ENCODE measurements at regions not wholly inside any gene's neighbourhood (a gene's known extent, or its start where the extent isn't known, plus 50 kb on each side); places are given as distances from the start of the nearest gene placed in this dataset.

GRCh38 chr2:12263730-12264129 is 453.0 kb upstream of the TRIB2 start:
- H2AFZ ChIP-seq (ENCODE audit: control insufficient read depth, low read length): no peak overlapping the region
- no peaks in the 10 kb centered on the region for H3K27me3 ChIP-seq (ENCODE audit: control insufficient read depth, extremely low read depth, insufficient read depth, low read length)
- no peak overlapping the region for H3K27ac ChIP-seq (ENCODE audit: control insufficient read depth, insufficient read depth, low read length)
- H3K4me3 ChIP-seq (ENCODE audit: control insufficient read depth in 2 of 3, extremely low read depth in 1 of 3, insufficient read depth in 2 of 3, low read depth in 1 of 3, low read length in 3 of 3): no peak overlapping the region
- TF ChIP-seq EZH2 (IDR thresholded peaks at IDR 0.05; ENCODE audit: low read length) (no peak), CTCF (optimal IDR thresholded peaks at IDR 0.05 in 1 of 3, IDR thresholded peaks at IDR 0.05 in 1 of 3, conservative IDR thresholded peaks at IDR 0.05 in 1 of 3; ENCODE audit: extremely low read depth in 1 of 3, insufficient read depth in 2 of 3, low read length in 3 of 3) (no peak)
- DNase-seq (ENCODE audit: low read depth, low spot score) (no peak), FAIRE-seq (no peak)
- H3K9me3 ChIP-seq (ENCODE audit: control insufficient read depth, low read depth, low read length): no peaks in the 10 kb centered on the region
- no peak overlapping the region for H3K4me2 ChIP-seq (ENCODE audit: control insufficient read depth, extremely low read depth, insufficient read depth, low read depth, low read length)
- H3K9me1 ChIP-seq (ENCODE audit: control insufficient read depth, extremely low read depth, insufficient read depth, low read length): no peaks in the 10 kb centered on the region
- no peaks in the 10 kb centered on the region for H3K36me3 ChIP-seq (ENCODE audit: control insufficient read depth in 2 of 2, extremely low read depth in 1 of 2, insufficient read depth in 2 of 2, low read length in 2 of 2)
- no peaks in the 10 kb centered on the region for H3K79me2 ChIP-seq (ENCODE audit: control insufficient read depth, insufficient read depth, low read length)
- H3K9ac ChIP-seq (ENCODE audit: control insufficient read depth, extremely low read depth, insufficient read depth, low read length): no peak overlapping the region
- no peaks in the 10 kb centered on the region for H4K20me1 ChIP-seq (ENCODE audit: control insufficient read depth, extremely low read depth, insufficient read depth, low read length)
- peaks cover 13% of the 10 kb centered on the region for H3K4me1 ChIP-seq (ENCODE audit: control insufficient read depth, extremely low read depth, insufficient read depth, low read length)
- dilution Hi-C loops (cut with MboI; ENCODE audit: extremely low pct_ligation_motif_present, low sequenced_read_pairs): no loop called here

GRCh38 chr2:12264146-12264545 is 452.6 kb upstream of the TRIB2 start:
- Histone ChIP-seq H3K4me3 (ENCODE audit: control insufficient read depth in 2 of 3, extremely low read depth in 1 of 3, insufficient read depth in 2 of 3, low read depth in 1 of 3, low read length in 3 of 3) (no peak overlapping the region), H3K9ac (ENCODE audit: control insufficient read depth, extremely low read depth, insufficient read depth, low read length) (no peak overlapping the region), H4K20me1 (ENCODE audit: control insufficient read depth, extremely low read depth, insufficient read depth, low read length) (no peaks in the 10 kb centered on the region), H3K4me2 (ENCODE audit: control insufficient read depth, extremely low read depth, insufficient read depth, low read depth, low read length) (no peak overlapping the region), H3K27me3 (ENCODE audit: control insufficient read depth, extremely low read depth, insufficient read depth, low read length) (no peaks in the 10 kb centered on the region), H3K79me2 (ENCODE audit: control insufficient read depth, insufficient read depth, low read length) (no peaks in the 10 kb centered on the region), H3K4me1 (ENCODE audit: control insufficient read depth, extremely low read depth, insufficient read depth, low read length) (peaks cover 13% of the 10 kb centered on the region), H3K9me3 (ENCODE audit: control insufficient read depth, low read depth, low read length) (no peaks in the 10 kb centered on the region), H2AFZ (ENCODE audit: control insufficient read depth, low read length) (no peak overlapping the region), H3K27ac (ENCODE audit: control insufficient read depth, insufficient read depth, low read length) (no peak overlapping the region), H3K9me1 (ENCODE audit: control insufficient read depth, extremely low read depth, insufficient read depth, low read length) (no peaks in the 10 kb centered on the region), H3K36me3 (ENCODE audit: control insufficient read depth in 2 of 2, extremely low read depth in 1 of 2, insufficient read depth in 2 of 2, low read length in 2 of 2) (no peaks in the 10 kb centered on the region)
- dilution Hi-C loops (cut with MboI; ENCODE audit: extremely low pct_ligation_motif_present, low sequenced_read_pairs): no loop called here
- TF ChIP-seq CTCF (optimal IDR thresholded peaks at IDR 0.05 in 1 of 3, IDR thresholded peaks at IDR 0.05 in 1 of 3, conservative IDR thresholded peaks at IDR 0.05 in 1 of 3; ENCODE audit: extremely low read depth in 1 of 3, insufficient read depth in 2 of 3, low read length in 3 of 3) (no peak), EZH2 (IDR thresholded peaks at IDR 0.05; ENCODE audit: low read length) (no peak)
- FAIRE-seq (no peak), DNase-seq (ENCODE audit: low read depth, low spot score) (no peak)
